Breast epithelium (tissue), 4 donors: ENCODE measurements at regions not wholly inside any gene's neighbourhood (a gene's known extent, or its start where the extent isn't known, plus 50 kb on each side); places are given as distances from the start of the nearest gene placed in this dataset.

ENCODE experiments used
- DNase-seq, 2 donors: peaks; one replicate each; pipeline ENCODE4 v3.0.0-alpha.2; 2019; ENCODE audit warnings: low spot score in 2 of 2
- H3K27ac ChIP-seq, 2 donors: fragments of 200-600 bp; sonication (generic) in 1 of 2; one replicate each; pipeline ENCODE4 v1.5.1; 2016 to 2019; ENCODE audit warnings: mild to moderate bottlenecking in 1 of 2
- H3K27me3 ChIP-seq, 2 donors: fragments of 200-600 bp; sonication (generic) in 1 of 2; one replicate each; pipeline versions ENCODE4 v1.5.1 to v1.6.0; 2017 to 2019; ENCODE audit warnings: control low read depth in 1 of 2, mild to moderate bottlenecking in 1 of 2
- H3K36me3 ChIP-seq: fragments of 200-600 bp; one replicate; pipeline ENCODE4 v1.5.1; 2019
- H3K4me1 ChIP-seq, 2 donors: fragments of 200-600 bp; sonication (generic); one replicate each; pipeline ENCODE4 v1.5.1; 2016 to 2019; ENCODE audit warnings: control low read depth in 1 of 2
- H3K4me3 ChIP-seq, 3 donors: fragments of 200-600 bp; sonication (generic); 1 replicate in 2 of 3; 2 replicates in 1 of 3; pipeline ENCODE4 v1.5.1; 2016 to 2019; ENCODE audit warnings: mild to moderate bottlenecking in 3 of 3, moderate library complexity in 2 of 3
- H3K9me3 ChIP-seq, 2 donors: fragments of 200-600 bp; sonication (generic) in 1 of 2; one replicate each; pipeline ENCODE4 v1.5.1; 2016 to 2019; ENCODE audit warnings: control low read depth in 1 of 2
- CTCF ChIP-seq, 3 donors: fragments of 450-650 bp; IDR thresholded peaks; one replicate each; pipeline ENCODE4 v1.5.1; 2016 to 2017; ENCODE audit warnings: antibody characterized with exemption in 3 of 3, mild to moderate bottlenecking in 3 of 3, moderate library complexity in 3 of 3
- POLR2A ChIP-seq: fragments of 450-650 bp; IDR thresholded peaks from one replicate; pipeline ENCODE4 v1.6.1; 2016; ENCODE audit warnings: antibody characterized with exemption, mild to moderate bottlenecking, moderate library complexity
- POLR2AphosphoS5 ChIP-seq, 3 donors: sonication (generic); formaldehyde crosslinking; IDR thresholded peaks; one replicate each; pipeline ENCODE4 v1.6.1; 2017; ENCODE audit warnings: antibody characterized with exemption in 3 of 3
- intact Hi-C: fragments of 100-400 bp; cut with DNase I; formaldehyde crosslinking; loops from one replicate; pipeline ENCODE4 v1.15.1; 2023; ENCODE audit warnings: low total_unique reads

- no peaks in the 10 kb centered on the region for H3K27me3 ChIP-seq
- no peak overlapping the region for H3K4me3 ChIP-seq
- DNase-seq: no peak
- H3K4me1 ChIP-seq: no peaks in the 10 kb centered on the region
- no peak overlapping the region for H3K27ac ChIP-seq
- no peaks in the 10 kb centered on the region for H3K9me3 ChIP-seq
- H3K36me3 ChIP-seq: no peaks in the 10 kb centered on the region
- intact Hi-C loops: no loop called here
- TF ChIP-seq CTCF (IDR thresholded peaks at IDR 0.05): no peak
- TF ChIP-seq POLR2A: no peak
- TF ChIP-seq POLR2AphosphoS5 (IDR thresholded peaks at IDR 0.05): no peak
These were observed 1258.6 kb downstream of the PCDH9 start for GRCh38 chr13:65971541-65971940.

- no peaks in the 10 kb centered on the region for H3K9me3 ChIP-seq
- H3K36me3 ChIP-seq: no peaks in the 10 kb centered on the region
- H3K27me3 ChIP-seq: no peaks in the 10 kb centered on the region
- DNase-seq: no peak
- no peak overlapping the region for H3K4me3 ChIP-seq
- no peak overlapping the region for H3K27ac ChIP-seq
- intact Hi-C loops: no loop called here
- no peaks in the 10 kb centered on the region for H3K4me1 ChIP-seq
- TF ChIP-seq POLR2AphosphoS5 (IDR thresholded peaks at IDR 0.05): no peak
- no peak for TF ChIP-seq CTCF (IDR thresholded peaks at IDR 0.05)
- no peak for TF ChIP-seq POLR2A
These were observed 1263.1 kb downstream of the PCDH9 start for GRCh38 chr13:65966991-65967451.

- TF ChIP-seq POLR2AphosphoS5 (IDR thresholded peaks at IDR 0.05) (no peak), CTCF (IDR thresholded peaks at IDR 0.05) (no peak), POLR2A (no peak)
- no peak overlapping the region for H3K27ac ChIP-seq
- H3K27me3 ChIP-seq: no peaks in the 10 kb centered on the region
- no peak overlapping the region for H3K4me3 ChIP-seq
- intact Hi-C loops: no loop called here
- no peaks in the 10 kb centered on the region for H3K9me3 ChIP-seq
- H3K4me1 ChIP-seq: no peaks in the 10 kb centered on the region
- no peaks in the 10 kb centered on the region for H3K36me3 ChIP-seq
- no peak for DNase-seq
These were observed 1264.6 kb downstream of the PCDH9 start for GRCh38 chr13:65965501-65965900.

- no peak for DNase-seq
- TF ChIP-seq POLR2A: no peak
- TF ChIP-seq CTCF (IDR thresholded peaks at IDR 0.05): no peak
- TF ChIP-seq POLR2AphosphoS5 (IDR thresholded peaks at IDR 0.05): no peak
These were observed 1265.5 kb downstream of the PCDH9 start for GRCh38 chr13:65964672-65965071.

GRCh38 chr13:65959305-65959704 is 1270.8 kb downstream of the PCDH9 start:
- no peak for DNase-seq
- Histone ChIP-seq H3K9me3 (peaks cover 0 to 7% of the 10 kb centered on the region in 2 donors), H3K36me3 (no peaks in the 10 kb centered on the region), H3K4me3 (no peak overlapping the region), H3K27ac (no peak overlapping the region), H3K27me3 (no peaks in the 10 kb centered on the region), H3K4me1 (no peaks in the 10 kb centered on the region)
- no peak for TF ChIP-seq CTCF (IDR thresholded peaks at IDR 0.05)
- no peak for TF ChIP-seq POLR2AphosphoS5 (IDR thresholded peaks at IDR 0.05)
- no peak for TF ChIP-seq POLR2A
- intact Hi-C loops: no loop called here

More at GRCh38 chr13:65964672-65965071, 1265.5 kb downstream of the PCDH9 start:
- no peaks in the 10 kb centered on the region for H3K36me3 ChIP-seq
- H3K9me3 ChIP-seq: no peaks in the 10 kb centered on the region
- H3K4me1 ChIP-seq: no peaks in the 10 kb centered on the region
- H3K27ac ChIP-seq: no peak overlapping the region
- intact Hi-C loops: no loop called here
- H3K27me3 ChIP-seq: no peaks in the 10 kb centered on the region
- H3K4me3 ChIP-seq: no peak overlapping the region
